OCI-LY7 (cell line): ENCODE measurements at regions not wholly inside any gene's neighbourhood (a gene's known extent, or its start where the extent isn't known, plus 50 kb on each side); places are given as distances from the start of the nearest gene placed in this dataset.

Experiments
- EZH2phosphoT487 ChIP-seq: fragments of 200-600 bp; sonication (generic); IDR thresholded peaks from 2 replicates; pipeline ENCODE4 v1.6.1; 2018; ENCODE audit warnings: low read depth, borderline replicate concordance, mild to moderate bottlenecking, mixed run types, antibody characterized with exemption, low read length, moderate library complexity, mixed read lengths
- TF ChIP-seq, protein P1 (sequence below): fragments of 200-600 bp; sonication (generic); conservative IDR thresholded peaks from 2 replicates; pipeline ENCODE4 v1.5.1; 2014; ENCODE audit warnings: mild to moderate bottlenecking, antibody characterized with exemption, low read length, moderate library complexity, mixed read lengths

DNA sequence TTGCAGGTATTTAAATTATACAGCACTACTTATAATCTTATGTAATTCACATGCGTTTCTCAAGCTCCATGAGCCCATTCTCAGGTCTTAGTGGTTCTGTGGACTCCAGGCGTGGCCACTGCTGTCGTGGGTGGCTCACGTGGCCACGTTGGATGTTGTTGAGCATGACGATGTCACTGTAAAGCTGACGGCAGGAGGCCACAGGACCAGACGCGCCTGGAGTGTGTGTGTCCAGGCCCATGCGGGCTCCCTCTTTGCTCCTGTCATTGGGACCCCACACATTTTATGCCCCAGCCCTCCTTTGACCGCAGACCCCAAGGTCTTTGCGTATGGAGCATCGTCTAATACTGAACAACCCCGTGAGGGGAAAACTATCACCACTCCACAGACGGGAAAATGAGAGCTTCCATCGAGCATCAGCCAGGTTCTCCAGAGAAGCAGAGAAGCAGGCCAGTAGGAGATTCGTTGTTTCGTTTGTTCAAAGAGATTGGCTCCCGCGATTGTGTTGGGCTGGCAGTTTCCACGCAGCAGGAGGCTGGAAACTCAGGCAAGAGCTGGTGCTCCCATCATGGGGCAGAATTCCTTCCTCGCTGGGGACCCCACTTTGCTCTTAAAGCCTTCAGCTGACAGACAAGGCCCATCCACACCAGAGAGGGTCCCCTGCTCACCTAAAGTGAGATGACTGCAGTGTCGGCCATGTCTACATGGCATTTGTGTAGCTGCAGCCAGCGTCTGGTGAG is 129.3 kb upstream of the SPACA7 start:
- TF ChIP-seq, protein P1, sequence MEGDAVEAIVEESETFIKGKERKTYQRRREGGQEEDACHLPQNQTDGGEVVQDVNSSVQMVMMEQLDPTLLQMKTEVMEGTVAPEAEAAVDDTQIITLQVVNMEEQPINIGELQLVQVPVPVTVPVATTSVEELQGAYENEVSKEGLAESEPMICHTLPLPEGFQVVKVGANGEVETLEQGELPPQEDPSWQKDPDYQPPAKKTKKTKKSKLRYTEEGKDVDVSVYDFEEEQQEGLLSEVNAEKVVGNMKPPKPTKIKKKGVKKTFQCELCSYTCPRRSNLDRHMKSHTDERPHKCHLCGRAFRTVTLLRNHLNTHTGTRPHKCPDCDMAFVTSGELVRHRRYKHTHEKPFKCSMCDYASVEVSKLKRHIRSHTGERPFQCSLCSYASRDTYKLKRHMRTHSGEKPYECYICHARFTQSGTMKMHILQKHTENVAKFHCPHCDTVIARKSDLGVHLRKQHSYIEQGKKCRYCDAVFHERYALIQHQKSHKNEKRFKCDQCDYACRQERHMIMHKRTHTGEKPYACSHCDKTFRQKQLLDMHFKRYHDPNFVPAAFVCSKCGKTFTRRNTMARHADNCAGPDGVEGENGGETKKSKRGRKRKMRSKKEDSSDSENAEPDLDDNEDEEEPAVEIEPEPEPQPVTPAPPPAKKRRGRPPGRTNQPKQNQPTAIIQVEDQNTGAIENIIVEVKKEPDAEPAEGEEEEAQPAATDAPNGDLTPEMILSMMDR, result no peak
- TF ChIP-seq EZH2phosphoT487, result no peak
